Stimulated activated CD4-positive, alpha-beta T cell treated with anti-CD3 and anti-CD28 coated beads, Interleukin-4, amount 100 ng/mL, for 4 hours (primary cell): ENCODE measurements at regions not wholly inside any gene's neighbourhood (a gene's known extent, or its start where the extent isn't known, plus 50 kb on each side); places are given as distances from the start of the nearest gene placed in this dataset.

Experiments used
- DNase-seq, 2 experiments: peaks; one replicate each; pipeline ENCODE4 v3.0.0-alpha.2; 2020

DNA sequence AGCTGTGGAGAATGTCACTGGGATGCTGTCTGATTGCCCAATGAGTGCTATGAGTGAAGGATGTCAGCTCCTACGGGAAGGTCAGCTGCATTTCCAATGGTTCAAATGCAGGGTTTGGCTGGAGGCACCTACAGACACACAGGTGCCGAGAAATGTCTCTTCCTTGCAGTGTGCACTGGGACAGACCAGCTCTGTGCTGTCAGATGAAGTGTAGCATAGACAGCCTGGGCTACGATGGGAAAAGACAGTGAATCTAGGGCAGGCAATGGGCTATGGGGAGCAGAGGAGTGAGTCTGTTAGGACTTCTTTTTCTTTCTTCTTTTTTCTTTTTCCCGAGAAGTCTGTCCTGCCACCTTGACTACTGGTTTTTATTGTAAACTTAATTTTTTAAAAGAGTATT lies 223.1 kb upstream of the EOMES start:
- no peak for DNase-seq

DNA sequence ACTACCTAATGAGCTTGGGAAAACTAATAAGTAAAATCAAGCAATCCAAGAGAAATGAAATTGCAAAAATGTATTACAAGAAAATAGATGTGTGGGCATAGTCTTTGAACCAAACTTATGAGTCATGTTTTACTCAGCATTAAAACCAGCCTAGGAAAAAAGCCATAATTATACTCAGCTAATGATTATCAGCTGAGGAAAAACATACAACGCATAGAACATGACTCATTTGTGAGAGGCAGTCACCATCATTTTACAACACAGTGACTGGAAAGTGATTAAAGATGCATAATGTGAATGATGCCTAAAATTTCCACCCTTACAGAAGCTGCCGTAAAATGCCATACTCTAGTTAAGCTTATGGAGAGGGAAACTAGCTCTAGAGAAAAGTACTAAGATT lies 238.0 kb upstream of the EOMES start:
- DNase-seq: no peak

DNA sequence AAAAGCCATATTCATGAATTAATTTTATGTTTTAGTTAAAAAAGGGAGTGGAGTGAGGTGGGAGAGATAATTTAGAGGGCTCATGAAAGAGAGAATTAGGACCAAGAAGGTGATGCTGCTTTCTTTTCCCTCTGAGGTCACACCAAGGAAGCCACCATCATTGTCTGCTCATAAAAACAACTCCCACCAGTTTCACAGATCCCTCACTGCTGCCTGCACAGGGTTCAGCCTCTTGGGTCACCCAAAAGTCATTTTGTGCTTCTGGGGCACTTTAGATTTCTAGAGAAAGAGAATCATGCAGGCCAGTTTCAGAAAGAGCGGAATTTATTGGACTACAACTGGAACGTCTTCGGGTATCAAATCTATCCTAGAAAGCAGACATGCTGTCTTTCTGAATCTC lies 241.4 kb upstream of the EOMES start:
- DNase-seq: no peak

DNA sequence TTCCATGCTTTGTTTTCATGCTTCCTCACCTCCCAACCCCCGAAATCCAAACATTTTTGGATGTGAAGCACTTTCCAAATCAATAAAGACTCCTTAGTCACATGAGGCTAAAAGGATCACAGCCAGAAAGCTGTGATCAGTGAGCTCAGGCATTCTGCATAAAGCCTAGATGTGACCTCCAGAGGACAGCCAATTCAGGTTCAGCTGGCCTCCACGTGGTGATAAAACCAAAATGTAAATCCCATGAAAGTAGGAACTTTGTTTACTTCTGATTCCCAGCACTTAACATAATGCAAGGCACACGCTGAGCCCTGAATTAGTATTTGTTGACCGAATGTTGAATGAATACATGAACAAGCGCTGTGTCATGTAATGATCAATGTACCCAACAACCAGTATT lies 249.5 kb upstream of the EOMES start:
- no peak for DNase-seq

DNA sequence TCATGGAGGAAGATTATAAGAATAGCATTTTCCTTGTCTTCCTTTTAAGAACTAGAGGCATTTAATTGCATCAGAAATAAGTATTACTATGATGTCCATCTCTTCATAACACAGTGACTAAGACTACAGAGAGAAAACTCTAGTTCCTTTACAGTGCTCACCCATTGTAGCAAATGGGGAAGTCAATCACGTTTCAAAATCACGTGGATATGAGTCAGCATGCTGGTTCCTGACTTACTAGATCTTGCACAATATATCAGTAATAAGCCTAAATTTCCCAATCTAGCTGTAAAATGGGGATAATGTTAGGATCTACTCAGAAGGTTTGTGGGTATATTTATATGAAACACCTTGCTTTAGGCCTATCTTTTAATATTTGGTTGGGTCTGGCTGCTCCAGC lies 254.8 kb upstream of the EOMES start:
- DNase-seq: no peak

DNA sequence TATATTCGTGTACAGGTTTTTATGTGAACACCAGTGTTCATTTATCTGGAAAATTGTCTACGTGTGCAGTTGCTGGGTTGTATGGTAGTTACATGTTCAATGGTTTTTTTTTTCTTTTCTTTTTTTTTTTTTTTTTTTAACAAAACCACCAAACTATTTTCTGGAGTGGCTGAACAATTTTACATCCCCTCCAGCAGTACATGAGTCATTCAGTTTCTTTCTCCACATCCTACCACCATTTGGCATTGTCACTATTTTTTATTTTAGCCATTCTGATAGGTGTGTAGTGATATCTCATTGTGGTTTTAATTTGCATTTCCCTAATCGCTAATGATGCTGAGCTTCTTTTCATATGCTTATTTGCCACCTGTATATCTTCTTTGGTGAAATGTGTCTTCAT lies 256.3 kb upstream of the EOMES start:
- no peak for DNase-seq

DNA sequence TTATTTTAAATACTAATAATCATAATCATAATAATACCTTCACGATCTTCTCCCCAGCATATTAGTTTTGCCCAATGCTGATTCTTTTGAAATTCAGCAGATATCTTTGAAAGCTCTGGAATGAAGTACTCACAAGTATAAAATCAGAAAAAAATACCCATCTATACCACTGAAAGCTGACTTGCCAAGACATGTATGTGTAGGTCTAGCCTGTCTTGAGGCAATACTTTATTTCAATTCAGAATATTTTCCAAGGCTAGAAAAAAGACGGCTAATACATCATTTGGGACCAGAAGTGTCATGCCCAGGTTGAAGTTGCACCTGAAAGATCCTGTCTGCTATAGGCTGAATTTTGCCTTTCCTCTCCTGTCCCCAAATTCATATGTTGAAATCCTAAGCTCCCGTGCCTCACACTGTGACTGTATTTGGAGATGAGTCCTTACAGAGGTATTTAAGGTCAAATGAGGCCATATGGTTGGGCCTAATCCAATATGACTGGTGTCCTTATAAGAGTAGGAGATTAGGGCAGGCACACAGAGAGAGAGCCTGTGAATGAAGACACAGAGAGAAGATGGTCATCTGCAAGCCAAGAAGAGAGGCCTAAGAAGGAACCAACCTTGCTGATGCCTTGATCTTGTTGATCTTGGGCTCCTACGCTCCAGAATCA lies 255.9 kb upstream of the CMC1 start:
- DNase-seq: no peak

DNA sequence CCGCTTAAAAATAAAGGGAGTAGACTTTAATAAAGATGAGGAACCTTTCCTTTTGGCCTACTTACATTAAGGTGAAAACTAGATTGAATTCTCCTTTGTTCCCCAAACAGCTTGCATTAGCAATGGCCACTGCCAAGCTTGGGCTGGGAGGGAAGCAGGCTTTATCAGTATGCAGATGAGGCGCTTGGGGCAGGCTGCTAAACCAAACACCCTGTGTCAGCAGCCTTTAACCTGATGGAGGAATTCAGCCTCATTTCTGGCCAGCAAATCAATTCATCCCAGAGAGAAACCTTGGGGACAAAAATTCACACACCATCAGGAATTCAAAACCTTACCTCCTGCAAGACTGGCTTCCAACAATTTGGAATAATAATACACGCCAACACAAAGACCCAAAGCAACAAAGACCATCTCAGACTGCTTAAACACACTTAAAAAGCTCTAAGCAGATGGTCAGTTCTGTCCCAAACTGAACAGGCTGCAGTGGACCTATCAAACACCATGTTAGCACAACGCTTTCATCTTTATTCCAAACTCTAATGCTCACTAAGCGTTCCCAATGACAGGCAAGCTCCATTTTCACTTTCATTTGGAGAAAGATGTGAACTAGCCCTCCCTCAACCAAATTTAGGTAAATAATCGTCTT lies 255.1 kb upstream of the CMC1 start:
- no peak for DNase-seq

DNA sequence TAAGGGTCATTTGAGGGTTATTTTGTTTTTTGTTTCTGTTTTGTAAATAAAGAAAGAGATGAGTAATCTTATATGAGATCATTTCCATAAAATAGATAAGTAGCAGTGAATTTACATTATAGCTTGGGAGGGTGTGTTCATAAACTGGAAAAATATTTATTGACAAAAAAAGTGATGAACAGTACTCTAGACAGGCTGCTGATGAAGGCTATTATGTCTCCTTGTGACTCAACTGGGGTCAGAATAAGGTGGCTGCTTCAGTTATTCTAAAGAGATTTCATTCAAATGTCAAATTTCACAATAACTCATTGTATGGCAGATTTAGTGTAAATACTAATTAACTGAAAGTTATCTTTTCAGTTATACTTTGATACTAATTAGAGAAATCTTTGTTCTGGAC lies 251.1 kb upstream of the CMC1 start:
- DNase-seq: no peak

DNA sequence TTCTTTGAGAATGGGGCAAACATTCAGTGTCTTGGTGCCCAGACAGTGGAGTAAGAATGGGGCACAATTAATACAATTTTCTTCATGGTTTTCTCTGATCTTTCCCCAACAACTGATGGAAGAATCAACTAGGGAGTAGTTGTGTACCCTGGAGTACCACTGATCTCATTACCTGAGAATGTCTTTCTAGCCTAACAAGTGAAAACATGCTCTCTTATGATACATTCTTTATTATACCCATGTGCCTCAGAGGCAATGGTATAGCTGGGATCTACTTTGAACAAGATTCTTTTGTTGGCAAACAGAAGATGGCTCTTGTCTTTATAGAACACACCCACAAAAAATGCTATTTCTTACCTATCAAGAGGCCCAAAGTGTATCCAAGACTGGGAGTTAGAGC lies 250.6 kb upstream of the CMC1 start:
- DNase-seq: no peak

DNA sequence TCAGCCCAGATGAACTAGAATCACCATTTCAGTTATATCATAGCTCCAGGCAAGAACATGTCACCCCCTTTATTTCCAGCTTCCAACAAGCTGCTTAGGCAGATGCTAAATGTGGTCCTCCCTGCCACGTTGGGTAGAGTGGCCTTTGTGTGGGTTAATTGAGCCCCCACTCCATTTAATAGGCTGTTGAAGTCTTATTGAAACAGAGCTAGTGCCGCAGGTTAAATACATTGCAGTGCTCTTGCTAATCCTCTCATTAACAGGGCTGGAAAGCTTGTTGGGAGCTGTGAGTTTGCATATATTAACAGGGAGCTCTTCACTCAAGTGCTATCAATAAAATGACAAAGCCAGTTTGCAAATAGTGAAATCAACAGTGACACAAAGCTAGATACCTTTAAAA lies 248.4 kb upstream of the CMC1 start:
- no peak for DNase-seq

DNA sequence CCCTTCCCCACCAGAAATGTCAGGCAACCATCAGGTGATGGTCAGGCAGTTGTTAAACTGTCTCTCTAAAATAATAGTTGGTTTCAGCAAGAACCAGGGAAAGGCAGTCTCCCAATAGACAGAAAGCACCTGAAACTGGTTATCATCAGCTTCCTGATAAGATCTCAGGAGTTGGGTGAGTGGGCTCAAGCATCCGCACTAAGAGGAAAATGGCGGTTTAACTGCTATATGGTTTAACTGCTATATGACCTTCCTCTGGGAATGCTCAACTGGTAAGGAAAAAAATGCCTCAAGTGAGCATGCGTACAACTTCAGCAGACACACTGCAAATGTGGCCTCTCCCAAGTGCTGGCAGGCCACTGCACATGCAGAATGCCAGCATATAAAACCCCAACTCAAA lies 240.8 kb upstream of the CMC1 start:
- DNase-seq: no peak

DNA sequence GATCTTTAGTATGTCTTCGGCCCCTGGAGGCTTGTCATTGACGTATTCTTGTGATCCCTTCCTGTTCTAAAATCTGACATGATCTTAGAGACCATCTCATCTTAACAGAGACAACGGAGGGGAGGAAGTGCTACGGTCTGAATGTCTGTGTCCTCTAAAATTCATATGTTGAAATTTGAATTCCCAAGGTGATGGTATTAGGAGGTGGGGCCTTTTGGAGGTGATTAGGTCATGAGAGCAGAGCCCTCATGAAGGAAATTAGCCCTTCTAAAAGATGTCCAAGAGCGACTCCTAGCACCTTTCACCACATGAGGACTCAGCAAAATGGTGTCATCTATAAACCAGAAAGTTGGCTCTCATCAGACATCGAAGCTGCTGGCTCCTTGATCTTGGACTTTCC lies 233.2 kb upstream of the CMC1 start:
- no peak for DNase-seq

DNA sequence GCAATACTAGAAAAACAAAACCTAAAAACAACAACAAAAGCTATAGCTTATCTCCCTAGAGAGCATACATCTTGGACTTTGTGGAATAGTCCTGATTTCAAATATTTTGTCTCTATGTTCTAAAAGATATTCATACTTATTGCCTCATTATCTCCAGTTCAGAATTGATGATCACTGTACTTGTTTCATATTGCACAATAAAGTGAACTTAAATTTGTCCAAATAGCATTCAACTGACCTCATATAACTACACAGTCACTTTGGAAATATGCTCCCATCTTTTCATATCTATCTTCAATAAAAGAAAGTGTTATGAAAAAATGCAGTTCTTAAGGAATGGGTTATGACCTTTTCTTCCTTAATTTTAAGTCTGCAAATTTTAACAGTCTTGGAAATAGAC lies 228.6 kb upstream of the CMC1 start:
- no peak for DNase-seq

DNA sequence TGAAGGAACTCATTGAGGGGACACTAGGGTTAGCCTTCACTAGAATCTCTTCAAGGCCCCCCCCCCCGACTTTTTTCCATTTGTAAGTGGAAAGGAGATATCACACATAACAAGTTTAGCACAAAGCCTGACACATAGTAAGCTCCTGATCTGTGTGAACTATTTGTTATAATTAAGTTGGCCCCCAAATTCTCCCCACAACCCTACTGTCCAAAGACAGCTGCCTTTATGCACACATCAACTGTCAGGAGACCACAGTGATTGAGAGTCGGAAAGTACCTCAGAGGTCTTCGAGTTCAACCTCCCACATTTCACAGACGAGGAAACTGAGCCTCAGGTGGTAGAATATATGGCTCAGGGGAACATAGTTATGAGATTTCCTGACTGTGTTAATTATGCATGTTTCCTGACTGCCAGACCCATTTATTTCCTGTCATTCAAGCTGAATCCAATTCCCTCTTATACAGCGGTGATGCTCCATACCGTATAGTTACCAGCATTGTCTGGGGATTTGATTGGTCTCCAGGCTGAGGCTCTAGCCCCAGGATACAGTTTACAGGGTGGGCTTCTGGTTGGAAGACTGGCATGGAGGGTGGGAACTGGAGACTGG lies 227.4 kb upstream of the CMC1 start:
- no peak for DNase-seq

DNA sequence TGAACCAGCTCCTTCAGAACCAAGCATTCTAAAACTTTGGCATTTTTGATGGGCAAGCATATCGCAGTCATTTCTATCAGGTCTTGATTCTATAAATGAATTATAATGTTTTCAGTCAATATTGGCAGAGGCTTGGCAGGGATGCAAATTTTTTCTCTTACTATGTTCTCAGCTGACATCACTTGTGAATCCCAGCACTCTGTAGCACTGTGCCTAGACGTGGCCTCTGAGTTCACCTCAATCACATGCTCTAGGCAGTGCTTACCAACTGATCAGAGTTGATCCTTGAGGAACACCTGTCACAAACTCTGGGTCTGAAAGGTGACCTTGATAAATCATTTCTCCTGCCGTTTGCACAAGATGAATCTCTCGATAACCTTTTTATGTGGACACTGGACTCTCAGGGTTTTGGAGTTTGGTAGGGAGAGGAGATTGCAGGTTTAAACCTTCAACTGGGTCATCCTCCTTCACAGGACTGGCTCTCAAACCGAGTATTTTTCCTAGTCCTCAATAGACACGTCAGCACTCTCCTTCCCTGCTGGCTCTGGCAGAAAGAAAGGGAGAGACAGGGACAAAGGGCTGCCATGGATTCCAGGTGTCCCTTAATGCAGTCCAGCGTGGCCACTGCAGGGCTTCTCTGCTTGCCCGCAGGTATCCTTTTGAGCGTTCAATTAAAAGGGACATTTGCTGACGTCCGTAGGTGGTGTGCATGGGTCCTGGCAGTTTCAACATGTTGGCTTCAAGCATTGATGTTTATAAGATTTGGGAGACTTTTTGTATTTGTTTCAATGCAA lies 222.3 kb upstream of the CMC1 start:
- no peak for DNase-seq

DNA sequence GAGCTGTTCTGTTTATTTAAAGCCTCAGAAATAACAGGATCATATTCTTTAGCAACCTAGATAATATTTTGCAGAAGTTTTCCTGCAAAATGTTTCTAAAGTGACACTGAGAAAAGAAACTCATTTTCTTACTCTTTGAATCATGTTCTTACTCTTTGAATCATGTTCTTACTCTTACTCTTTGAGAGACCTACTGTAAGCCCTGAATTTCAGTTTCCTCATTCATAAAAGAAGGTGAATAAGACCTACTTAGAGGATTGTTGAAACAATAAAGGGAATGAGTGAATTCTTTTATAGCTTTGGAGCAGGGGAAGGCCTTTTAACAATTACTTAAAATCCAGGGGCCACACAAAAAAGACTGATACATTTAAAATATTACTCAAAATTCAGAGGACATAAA lies 221.7 kb upstream of the CMC1 start:
- no peak for DNase-seq

DNA sequence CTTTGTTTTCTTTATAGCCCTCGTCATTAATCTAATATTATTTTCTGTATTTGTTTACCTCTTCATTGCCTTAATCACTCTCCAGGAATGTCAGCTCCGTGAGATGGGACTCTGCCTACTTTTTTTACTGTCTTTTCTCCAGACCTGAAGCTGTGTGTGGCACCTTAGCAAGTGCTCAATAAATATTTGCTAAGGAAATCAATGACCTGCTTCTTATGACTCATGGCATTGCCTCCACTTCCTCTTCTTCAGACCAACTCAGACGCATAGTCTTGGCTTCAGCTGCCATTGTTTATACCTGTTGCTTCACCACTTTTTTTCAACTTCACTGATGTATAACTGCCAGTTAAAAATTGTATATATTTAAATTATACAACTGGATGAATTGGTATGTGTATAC lies 218.5 kb upstream of the CMC1 start:
- DNase-seq: no peak

DNA sequence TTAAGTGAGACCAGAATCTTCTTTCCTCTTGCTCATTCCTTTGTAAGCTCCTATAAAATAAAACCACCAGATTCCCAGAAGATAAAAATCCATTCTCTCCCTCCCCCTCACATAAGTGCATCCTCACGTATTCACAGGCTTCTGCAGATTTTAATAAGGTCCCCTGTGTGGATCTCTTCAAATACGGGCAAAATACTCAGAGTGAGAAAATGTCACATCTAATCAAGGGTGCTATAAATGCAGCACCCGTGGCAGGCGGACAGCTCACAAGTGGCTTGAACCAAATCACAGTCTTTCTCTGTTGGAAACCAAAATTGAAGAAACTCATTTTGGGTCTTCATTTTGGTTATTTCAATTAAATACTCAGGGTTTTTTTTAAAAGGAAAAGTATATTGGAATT lies 212.9 kb upstream of the CMC1 start:
- no peak for DNase-seq

DNA sequence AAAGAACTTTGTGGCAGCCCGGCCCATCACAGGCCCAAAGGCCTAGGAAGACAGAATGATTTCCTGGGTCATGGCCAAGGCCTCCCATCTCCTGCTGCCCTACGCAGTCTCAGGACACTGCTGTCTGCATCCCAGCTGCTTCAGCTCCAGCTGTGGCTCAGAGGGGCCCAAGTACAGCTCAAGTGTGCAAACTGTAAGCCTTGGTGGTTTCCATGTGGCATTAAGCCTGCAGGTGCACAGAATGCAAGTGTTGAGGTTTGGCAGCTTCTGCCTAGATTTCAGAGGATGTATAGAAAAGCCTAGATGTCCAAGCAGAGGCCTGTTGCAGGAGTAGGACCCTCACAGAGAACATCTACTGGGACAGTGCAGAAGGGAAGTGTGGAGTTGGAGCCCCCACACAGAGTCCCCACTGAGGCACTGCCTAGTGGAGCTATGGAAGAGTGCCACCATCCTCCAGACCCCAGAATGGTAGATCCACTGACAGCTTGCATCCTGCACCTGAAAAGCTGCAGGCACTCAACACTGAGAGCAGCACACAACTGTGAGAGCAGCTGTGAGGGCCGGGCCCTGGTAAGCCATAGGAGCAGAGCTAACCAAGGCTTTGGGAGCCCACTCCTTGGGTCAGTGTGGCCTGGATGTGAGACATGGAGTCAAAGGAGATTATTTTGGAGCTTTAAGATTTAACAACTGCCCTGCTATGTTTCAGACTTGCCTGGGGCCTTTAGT lies 208.2 kb upstream of the CMC1 start:
- DNase-seq: no peak

DNA sequence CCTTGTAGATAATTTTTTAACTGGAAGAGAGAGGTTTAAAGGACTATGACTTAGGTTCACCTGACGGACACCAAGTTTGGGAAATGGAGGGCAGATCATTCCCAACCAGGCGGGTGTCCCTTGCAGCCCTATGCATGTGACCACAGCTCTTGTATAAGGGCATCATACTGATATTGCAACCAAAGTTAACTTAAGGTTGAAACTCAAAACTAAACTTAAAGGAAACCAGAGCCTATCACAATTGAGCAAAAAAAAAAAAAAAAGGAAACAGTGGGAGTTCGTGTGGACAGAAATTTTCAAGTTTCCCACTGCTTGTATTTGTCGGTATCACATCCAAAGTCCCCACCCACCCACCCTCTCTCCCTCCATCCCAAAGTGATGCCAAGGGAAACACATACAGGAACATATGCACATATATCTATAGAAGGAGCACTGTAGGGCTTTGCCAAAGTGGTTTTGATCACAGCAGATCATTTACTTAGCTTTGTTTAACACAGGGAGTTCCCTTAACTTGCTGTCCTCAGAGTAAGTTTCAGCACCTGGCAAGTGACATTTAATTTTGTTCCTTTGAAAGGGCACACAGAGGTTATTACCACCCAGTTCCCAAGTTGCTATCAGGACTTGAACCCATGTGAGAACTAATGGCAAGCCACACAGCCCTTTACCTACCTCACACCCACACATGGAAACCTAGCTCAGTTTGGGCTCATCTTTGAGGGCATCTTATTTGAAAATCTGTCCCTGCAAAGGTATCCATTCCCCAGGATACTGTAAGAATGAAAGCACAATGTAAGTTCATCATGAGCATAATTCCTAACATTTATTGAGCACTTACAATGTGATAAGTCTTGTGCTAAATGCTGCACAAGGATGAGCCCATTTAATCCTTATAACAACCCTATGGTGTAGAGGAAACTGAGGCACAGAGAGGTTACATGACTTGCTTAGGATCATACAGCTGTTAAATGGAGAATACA lies 204.5 kb upstream of the CMC1 start:
- DNase-seq: no peak

DNA sequence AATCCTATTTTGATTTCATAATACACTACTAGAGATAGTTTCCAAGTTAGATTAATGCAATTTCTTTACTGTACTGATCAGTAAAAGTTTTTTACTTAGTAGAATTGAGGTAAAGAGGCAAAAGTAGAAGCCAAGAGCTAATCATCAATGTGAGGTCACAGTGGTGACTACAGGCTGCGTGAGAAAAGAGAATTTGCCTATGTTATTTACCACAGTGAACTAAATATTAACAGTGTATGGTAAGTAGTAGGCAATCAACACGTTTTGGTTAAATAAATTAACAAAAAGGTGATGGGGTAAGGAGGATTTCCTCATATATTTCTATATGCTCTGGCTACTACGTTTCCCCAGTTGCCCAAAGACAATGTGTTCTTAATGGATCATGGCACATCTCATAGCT lies 202.2 kb upstream of the CMC1 start:
- no peak for DNase-seq
